ENCODE measurements at regions not wholly inside any gene's neighbourhood (a gene's known extent, or its start where the extent isn't known, plus 50 kb on each side); places are given as distances from the start of the nearest gene placed in this dataset.

- Histone ChIP-seq H3K4ac (replicated peaks; ENCODE audit: insufficient read length, low read depth, low read length) (no peak overlapping the region), H2BK5ac (ENCODE audit: low read depth, low read length) (no peak overlapping the region), H4K91ac (replicated peaks; ENCODE audit: insufficient read length, low read length) (no peak overlapping the region), H3K18ac (ENCODE audit: extremely low read depth, low read length) (no peak overlapping the region), H3K4me1 (replicated peaks in 1 of 4; ENCODE audit: control insufficient read depth in 3 of 4, insufficient read depth in 4 of 4, low read length in 3 of 4) (peaks cover 0 to 3% (median 0%) of the 10 kb centered on the region in 4 experiments; a peak in 1 of 7 replicates), H4K5ac (ENCODE audit: insufficient read length, low read depth, low read length) (no peak overlapping the region), H2BK20ac (ENCODE audit: low read length) (no peak overlapping the region), H3K56ac (replicated peaks; ENCODE audit: insufficient read length, low read depth, low read length) (no peak overlapping the region), H2BK15ac (ENCODE audit: low read length) (no peak overlapping the region), H3K23ac (ENCODE audit: insufficient read length) (no peak overlapping the region), H3K9ac (replicated peaks in 1 of 4; ENCODE audit: extremely low read depth in 1 of 4, low read depth in 3 of 4, low read length in 3 of 4) (no peak overlapping the region), H2BK120ac (replicated peaks; ENCODE audit: low read depth, low read length) (no peak overlapping the region), H3K4me3 (ENCODE audit: extremely low read depth in 1 of 4, insufficient read depth in 2 of 4, low read depth in 3 of 4, low read length in 4 of 4) (no peak overlapping the region), H3K14ac (ENCODE audit: insufficient read length) (no peak overlapping the region), H4K20me1 (replicated peaks in 1 of 2; ENCODE audit: control insufficient read depth in 1 of 2, insufficient read depth in 2 of 2, low read length in 2 of 2) (peaks cover 0 to 2% of the 10 kb centered on the region in 2 experiments), H2AFZ (ENCODE audit: low read length) (no peak overlapping the region), H3K79me1 (ENCODE audit: low read depth, low read length) (no peaks in the 10 kb centered on the region), H4K8ac (ENCODE audit: extremely low read depth, insufficient read depth, low read length) (no peak overlapping the region), H3K27ac (ENCODE audit: low read depth, low read length) (no peak overlapping the region), H3K23me2 (ENCODE audit: low read depth, low read length) (no peaks in the 10 kb centered on the region), H3K9me3 (ENCODE audit: insufficient read depth in 2 of 2, low read depth in 1 of 2, low read length in 1 of 2) (no peaks in the 10 kb centered on the region), H3K36me3 (ENCODE audit: control insufficient read depth in 2 of 4, insufficient read depth in 4 of 4, low read length in 3 of 4) (no peaks in the 10 kb centered on the region), H3K79me2 (ENCODE audit: control insufficient read depth in 1 of 2, insufficient read depth in 2 of 2, low read length in 2 of 2) (no peaks in the 10 kb centered on the region), H2BK12ac (ENCODE audit: low read depth, low read length) (no peak overlapping the region), H3K27me3 (replicated peaks in 1 of 4; ENCODE audit: control insufficient read depth in 3 of 4, extremely low read depth in 1 of 4, insufficient read depth in 3 of 4, low read length in 3 of 4) (no peaks in the 10 kb centered on the region), H3K4me2 (ENCODE audit: insufficient read depth in 1 of 2, low read depth in 2 of 2, low read length in 2 of 2) (no peak overlapping the region), H2AK5ac (ENCODE audit: low read depth, low read length) (no peak overlapping the region)
- FAIRE-seq (no peak), DNase-seq (ENCODE audit: low read depth in 1 of 2, low spot score in 2 of 2) (no peak)
- no peak for TF ChIP-seq CHD1 (IDR thresholded peaks at IDR 0.05; ENCODE audit: low read depth, low read length)
- TF ChIP-seq SRF (IDR thresholded peaks at IDR 0.05; ENCODE audit: low read depth, low read length), result no peak
- no peak for TF ChIP-seq POLR2A (IDR thresholded peaks at IDR 0.05; ENCODE audit: control extremely low read depth in 1 of 2, low read depth in 2 of 2, low read length in 2 of 2)
- TF ChIP-seq NRF1 (IDR thresholded peaks at IDR 0.05; ENCODE audit: low read depth, low read length), result no peak
- no peak for TF ChIP-seq CREB1 (IDR thresholded peaks at IDR 0.05)
- no peak for TF ChIP-seq HDAC6 (IDR thresholded peaks at IDR 0.05; ENCODE audit: low read depth, low read length)
- TF ChIP-seq SP2 (IDR thresholded peaks at IDR 0.05; ENCODE audit: low read length), result no peak
- POLR2A ChIA-PET (ENCODE audit: partially characterized antibody), result no interaction called here
- CTCF ChIA-PET (ENCODE audit: partially characterized antibody), result no interaction called here
- WGBS, 2 experiments (ENCODE audit: extremely low coverage in 1 of 2, insufficient coverage in 1 of 2, insufficient read length in 1 of 2, insufficient replicate concordance in 2 of 2, low coverage in 1 of 2, low lambda C conversion rate in 2 of 2, missing lambda C conversion rate in 1 of 2), result 97% methylated on average over 2 of the region's 2 CpGs; no CpG with 5 or more reads in 1 of the 2 experiments
These were observed 393.1 kb upstream of the PIK3C3 start for GRCh38 chr18:41561961-41562360.

Measured in H1 (cell line).